K562 (cell line): ENCODE measurements at regions not wholly inside any gene's neighbourhood (a gene's known extent, or its start where the extent isn't known, plus 50 kb on each side); places are given as distances from the start of the nearest gene placed in this dataset.

Experiments used
- ATAC-seq: fragments of 200-7000 bp; cut with Tn5 transposase; 3 replicates; pipeline ENCODE4 v1.9.1; 2020; ENCODE audit warnings: moderate library complexity
- BruUV-seq: library from RNA; stranded (reverse); fragments of 400-500 nt; replicated peaks from 2 replicates; lab custom pipeline; 2021; lab: Mats Ljungman, UMichigan
- CTCF ChIA-PET: fragments of 300-600 bp; formaldehyde crosslinking; extraction: SDS; loops from one replicate; lab custom pipeline; 2021; ENCODE audit warnings: low intra/inter-chr PET ratio; lab: Yijun Ruan, JAX
- POLR2A ChIA-PET: fragments of 300-600, 350-650 bp; sonication (Branson Sonifier 250); formaldehyde crosslinking; extraction: SDS; loops from one replicate; lab custom pipeline; 2021; ENCODE audit warnings: antibody characterized with exemption, inconsistent platforms; lab: Yijun Ruan, JAX
- DNase-seq, 4 experiments: peaks; one replicate each; pipeline versions ENCODE4 v3.0.0 to v3.0.0-alpha.2; 2011 to 2018; ENCODE audit warnings: low spot score in 3 of 4, mixed read lengths in 3 of 4; ENCODE audit errors: extremely low read depth in 1 of 4
- FAIRE-seq: peaks from 2 replicates; lab custom pipeline; 2011; peaks lifted over from hg19 to GRCh38; lab: Jason Lieb, UNC
- H2AFZ ChIP-seq: 2 replicates; pipeline ENCODE4 v1.6.0; 2011; ENCODE audit warnings: low read depth, low read length, control low read depth, inconsistent platforms
- H3K27ac ChIP-seq: fragments of 200-600 bp; 3 replicates; pipeline ENCODE4 v1.8.0; 2011; ENCODE audit warnings: low read depth, mild to moderate bottlenecking, control low read depth, inconsistent platforms, low read length, moderate library complexity, mixed read lengths; ENCODE audit errors: extremely low read depth
- H3K27me3 ChIP-seq, 2 experiments: fragments of 300-600 bp in 1 of 2; 2 replicates in 1 of 2; 3 replicates in 1 of 2; pipeline versions ENCODE4 v1.6.0 to v1.8.0; 2011; ENCODE audit warnings: inconsistent platforms in 2 of 2, low read length in 2 of 2, mild to moderate bottlenecking in 1 of 2, mixed read lengths in 1 of 2, moderate library complexity in 1 of 2; ENCODE audit not compliant: control insufficient read depth in 2 of 2, insufficient read depth in 2 of 2
- H3K36me3 ChIP-seq: fragments of 300-600 bp; 3 replicates; pipeline ENCODE4 v1.8.0; 2011; ENCODE audit warnings: mild to moderate bottlenecking, low read length, inconsistent platforms; ENCODE audit not compliant: control insufficient read depth, insufficient read depth
- H3K4me1 ChIP-seq, 2 experiments: fragments of 200-600 bp in 1 of 2; replicated peaks in 1 of 2; 2 replicates in 1 of 2; 3 replicates in 1 of 2; pipeline versions ENCODE4 v1.5.1 to v1.8.0; 2011; ENCODE audit warnings: inconsistent platforms in 2 of 2, low read length in 2 of 2, mild to moderate bottlenecking in 1 of 2, mixed read lengths in 1 of 2, moderate library complexity in 1 of 2; ENCODE audit not compliant: control insufficient read depth in 2 of 2, insufficient read depth in 2 of 2
- H3K4me2 ChIP-seq: 2 replicates; pipeline ENCODE4 v1.6.1; 2011; ENCODE audit warnings: low read length, control low read depth, inconsistent platforms, mixed read lengths; ENCODE audit not compliant: insufficient read depth
- H3K4me3 ChIP-seq: fragments of 200-600 bp; sonication (generic), shearing (Covaris generic); 2 replicates; pipeline ENCODE4 v1.5.1; 2016; ENCODE audit warnings: control low read depth, inconsistent platforms
- H3K79me2 ChIP-seq: fragments of 200-600 bp; 3 replicates; pipeline ENCODE4 v1.8.0; 2011; ENCODE audit warnings: low read length, inconsistent platforms; ENCODE audit not compliant: control insufficient read depth, insufficient read depth
- H3K9ac ChIP-seq, 2 experiments: 2 replicates each; pipeline versions ENCODE4 v1.6.0 to v1.6.1; 2011; ENCODE audit warnings: low read depth in 2 of 2, low read length in 2 of 2, control low read depth in 1 of 2, inconsistent platforms in 1 of 2, mild to moderate bottlenecking in 1 of 2, mixed read lengths in 1 of 2; ENCODE audit not compliant: insufficient read depth in 1 of 2
- H3K9me1 ChIP-seq: one replicate; pipeline ENCODE4 v1.6.0; 2011; ENCODE audit warnings: inconsistent platforms, mild to moderate bottlenecking, low read length, moderate library complexity; ENCODE audit not compliant: control insufficient read depth, insufficient read depth
- H3K9me3 ChIP-seq: replicated peaks from 2 replicates; pipeline ENCODE4 v1.5.1; 2011; ENCODE audit warnings: low read depth, low read length, inconsistent platforms; ENCODE audit not compliant: control insufficient read depth, insufficient read depth
- H4K20me1 ChIP-seq: replicated peaks from 2 replicates; pipeline ENCODE4 v1.6.1; 2011; ENCODE audit warnings: low read length, inconsistent platforms, mixed read lengths; ENCODE audit not compliant: control insufficient read depth, insufficient read depth
- CBFB ChIP-seq: sonication (generic); formaldehyde crosslinking; IDR thresholded peaks from 2 replicates; pipeline ENCODE4 v1.4.0; 2020; ENCODE audit warnings: mild to moderate bottlenecking, missing genetic modification reagents
- ZFP1 ChIP-seq: fragments of 450-650 bp; formaldehyde crosslinking; IDR thresholded peaks from 2 replicates; pipeline ENCODE4 v1.4.0; 2020; ENCODE audit warnings: mild to moderate bottlenecking, mixed read lengths
- ZNF121 ChIP-seq: sonication (generic); formaldehyde crosslinking; conservative IDR thresholded peaks from 2 replicates; pipeline ENCODE4 v1.8.0; 2022; ENCODE audit warnings: missing genetic modification reagents
- ZNF143 ChIP-seq: sonication (generic); formaldehyde crosslinking; IDR thresholded peaks from 2 replicates; pipeline ENCODE4 v1.9.0; 2022; ENCODE audit warnings: mild to moderate bottlenecking, missing genetic modification reagents
- WGBS: fragments of 100-300 bp; shearing (Covaris generic); methylation state at CpG from one replicate; pipeline ENCODE4 v1.1.6; 2016; ENCODE audit warnings: low coverage, mixed read lengths; ENCODE audit not compliant: insufficient coverage; ENCODE audit errors: missing lambda C conversion rate; 5-methylcytosine and 5-hydroxymethylcytosine counted together
- in situ Hi-C: fragments of 300-500 bp; cut with MboI; formaldehyde crosslinking; loops from 4 replicates; pipeline ENCODE4 v1.15.0; 2018; ENCODE audit warnings: inconsistent platforms, mixed read lengths
- intact Hi-C: fragments of 100-400 bp; cut with micrococcal nuclease; formaldehyde crosslinking; loops from 2 replicates; pipeline ENCODE4 v1.14.2; 2022

- no peak for FAIRE-seq
- intact Hi-C loops = no loop called here
- CTCF ChIA-PET = no interaction called here
Measured at GRCh38 chr5:116897291-116897690, 322.7 kb upstream of the SEMA6A start.

GRCh38 chr5:116896001-116896400 is 321.4 kb upstream of the SEMA6A start:
- no peaks in the 10 kb centered on the region for H3K9me3 ChIP-seq
- no peak overlapping the region for H3K27ac ChIP-seq
- ChIA-PET POLR2A (no interaction called here), CTCF (no interaction called here)
- no peaks in the 10 kb centered on the region for H3K9me1 ChIP-seq
- H4K20me1 ChIP-seq = no peaks in the 10 kb centered on the region
- no peak overlapping the region for H3K4me3 ChIP-seq
- H2AFZ ChIP-seq = no peak overlapping the region
- H3K4me2 ChIP-seq = no peak overlapping the region
- ATAC-seq = no peak
- H3K4me1 ChIP-seq = no peaks in the 10 kb centered on the region
- H3K36me3 ChIP-seq = no peaks in the 10 kb centered on the region
- no peaks in the 10 kb centered on the region for H3K79me2 ChIP-seq
- DNase-seq = no peak
- H3K27me3 ChIP-seq = no peaks in the 10 kb centered on the region
- BruUV-seq = no TSS peak
- TF ChIP-seq ZNF121 (CRISPR knock-in tag) (no peak), ZFP1 (CRISPR knock-in tag) (no peak), ZNF143 (CRISPR knock-in tag) (no peak)
- TF ChIP-seq, all 486 proteins: peak for 0
- FAIRE-seq = no peak
- in situ Hi-C loops (no loop called here), intact Hi-C loops (no loop called here)
- no peak overlapping the region for H3K9ac ChIP-seq

More at GRCh38 chr5:116897291-116897690, 322.7 kb upstream of the SEMA6A start:
- POLR2A ChIA-PET = no interaction called here
- Histone ChIP-seq H3K9me3 (no peaks in the 10 kb centered on the region), H4K20me1 (no peaks in the 10 kb centered on the region), H3K36me3 (no peaks in the 10 kb centered on the region), H3K27ac (no peak overlapping the region), H3K9ac (no peak overlapping the region), H3K27me3 (no peaks in the 10 kb centered on the region), H3K4me1 (no peaks in the 10 kb centered on the region), H2AFZ (no peak overlapping the region), H3K4me3 (no peak overlapping the region), H3K9me1 (no peaks in the 10 kb centered on the region), H3K79me2 (no peaks in the 10 kb centered on the region), H3K4me2 (no peak overlapping the region)
- ATAC-seq (no peak), DNase-seq (no peak)
- TF ChIP-seq CBFB (CRISPR knock-in tag) = no peak
- BruUV-seq = no TSS peak
- WGBS = 0% methylated on average over 3 of the region's 3 CpGs
- in situ Hi-C loops = no loop called here
